HK-2 (cell line): ENCODE measurements at regions not wholly inside any gene's neighbourhood (a gene's known extent, or its start where the extent isn't known, plus 50 kb on each side); places are given as distances from the start of the nearest gene placed in this dataset.
A peak's percentile ranks its signal among the peaks of the same experiment; 100 is the strongest.

Experiments used
- DNase-seq: peaks from one replicate; pipeline ENCODE4 v3.0.0-alpha.2; 2018; ENCODE audit not compliant: unreplicated experiment

- DNase-seq = no peak
Observed at GRCh38 chr2:107218208-107218607, 332.2 kb upstream of the ST6GAL2 start.

DNA sequence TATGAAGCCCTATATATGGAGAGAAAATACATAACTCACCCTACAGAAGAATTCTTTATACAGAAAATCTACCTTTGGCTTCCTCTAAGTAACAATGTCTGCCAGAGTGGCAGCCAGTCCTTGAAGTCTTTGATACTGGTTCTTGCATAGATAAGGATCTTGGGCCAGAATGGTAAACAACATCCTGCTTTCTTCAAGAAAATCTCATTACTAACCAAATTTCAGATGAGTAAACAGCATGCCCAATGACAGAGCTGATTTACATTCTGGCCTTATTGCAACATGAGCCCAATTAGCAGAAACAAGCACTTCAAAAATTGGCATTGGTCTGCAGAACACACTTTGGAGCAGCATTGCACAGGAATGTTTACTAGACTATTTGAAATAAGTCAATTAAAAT is 336.5 kb upstream of the ST6GAL2 start:
- no peak for DNase-seq

GRCh38 chr2:107235491-107236254 is 349.7 kb upstream of the ST6GAL2 start:
- no peak for DNase-seq

- DNase-seq = no peak
Observed at GRCh38 chr2:107242811-107243210, 356.8 kb upstream of the ST6GAL2 start.

DNA sequence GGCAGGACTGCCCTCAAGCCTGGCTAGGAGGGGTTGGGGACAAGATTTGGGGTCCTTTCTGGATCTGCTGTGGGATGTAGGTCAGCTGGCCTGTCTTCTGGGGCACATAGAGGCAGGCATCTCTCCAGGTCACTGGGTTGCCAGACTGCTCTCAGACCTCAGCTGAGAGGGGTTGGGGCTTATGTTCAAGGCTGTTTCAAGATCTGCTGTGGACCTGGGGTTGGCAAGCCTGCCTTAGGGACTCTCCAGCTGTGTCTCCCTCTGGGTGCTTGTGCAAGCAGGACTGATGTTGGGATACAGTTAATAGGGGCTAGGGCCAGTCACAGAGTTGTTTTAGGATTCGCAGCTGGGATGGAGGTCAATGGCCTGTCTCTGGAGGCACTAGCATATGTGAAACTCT is 363.0 kb upstream of the ST6GAL2 start:
- DNase-seq = no peak

DNA sequence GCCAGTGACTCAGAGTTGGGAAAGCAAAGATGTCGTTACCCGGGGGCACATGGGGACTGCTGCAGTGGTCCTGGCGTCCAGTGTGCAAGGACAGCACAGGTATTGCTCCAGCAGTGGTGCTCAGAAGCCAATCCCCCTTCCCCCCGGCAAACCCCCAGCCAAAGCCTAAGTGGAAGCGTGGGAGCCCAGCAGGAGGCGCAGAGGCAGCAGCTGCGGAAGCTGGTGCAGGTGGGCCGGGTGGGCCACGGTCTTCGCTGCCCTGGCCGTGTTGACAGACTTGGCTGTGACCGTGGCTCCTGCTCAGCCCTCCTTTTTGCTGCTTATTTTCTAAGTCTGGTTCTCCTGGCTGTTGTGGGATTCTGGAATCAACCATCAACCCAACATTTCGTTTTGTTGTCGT is 369.8 kb upstream of the ST6GAL2 start:
- DNase-seq = no peak

- no peak for DNase-seq
Observed at GRCh38 chr2:107258531-107259407, 372.8 kb upstream of the ST6GAL2 start.

GRCh38 chr2:107259408-107260195 is 373.6 kb upstream of the ST6GAL2 start:
- DNase-seq = no peak

- no peak for DNase-seq
Observed at GRCh38 chr2:107263628-107264027, 377.7 kb upstream of the ST6GAL2 start.

DNA sequence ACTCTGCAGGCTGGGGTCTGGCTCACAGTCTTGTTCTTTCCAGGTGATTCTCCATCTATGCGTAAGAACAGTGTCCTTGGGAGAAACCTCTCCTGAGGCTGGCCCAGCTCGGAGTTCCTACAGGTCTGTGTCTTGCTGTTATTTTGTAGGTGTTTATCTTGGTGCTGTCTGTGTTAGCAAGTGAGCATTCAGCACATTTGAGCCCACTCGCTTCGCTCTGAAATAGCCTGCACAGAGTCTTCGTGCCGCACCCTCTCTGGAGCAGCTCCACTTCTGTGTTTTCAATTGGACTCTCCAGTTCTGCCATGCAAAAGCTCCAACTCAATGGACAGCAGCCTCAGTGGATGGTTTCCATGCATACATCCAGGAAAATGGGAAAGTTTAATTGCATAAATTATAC is 378.2 kb upstream of the ST6GAL2 start:
- DNase-seq = no peak

GRCh38 chr2:107266555-107266954 is 380.6 kb upstream of the ST6GAL2 start:
- no peak for DNase-seq

DNA sequence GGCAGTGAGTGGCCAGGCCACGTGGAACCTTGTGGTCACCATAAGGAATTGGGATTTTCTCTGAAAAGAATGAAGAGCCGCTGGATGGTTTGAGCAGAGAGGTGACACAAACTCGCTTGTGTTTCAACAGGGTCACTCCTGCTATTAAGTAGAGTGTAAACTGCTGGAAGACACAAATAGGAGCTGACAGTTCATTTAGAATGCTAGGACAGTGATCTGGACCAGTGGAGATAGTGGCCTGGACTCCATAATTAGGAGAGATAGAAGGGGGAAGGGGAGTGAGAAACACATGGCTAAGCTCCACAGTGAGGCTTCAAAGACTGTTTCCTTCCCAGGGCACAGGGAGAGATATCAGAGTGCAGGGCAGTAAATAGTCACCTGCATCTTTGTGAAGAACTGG is 381.1 kb upstream of the ST6GAL2 start:
- no peak for DNase-seq

- no peak for DNase-seq
Observed at GRCh38 chr2:107276034-107276433, 390.1 kb upstream of the ST6GAL2 start.

DNA sequence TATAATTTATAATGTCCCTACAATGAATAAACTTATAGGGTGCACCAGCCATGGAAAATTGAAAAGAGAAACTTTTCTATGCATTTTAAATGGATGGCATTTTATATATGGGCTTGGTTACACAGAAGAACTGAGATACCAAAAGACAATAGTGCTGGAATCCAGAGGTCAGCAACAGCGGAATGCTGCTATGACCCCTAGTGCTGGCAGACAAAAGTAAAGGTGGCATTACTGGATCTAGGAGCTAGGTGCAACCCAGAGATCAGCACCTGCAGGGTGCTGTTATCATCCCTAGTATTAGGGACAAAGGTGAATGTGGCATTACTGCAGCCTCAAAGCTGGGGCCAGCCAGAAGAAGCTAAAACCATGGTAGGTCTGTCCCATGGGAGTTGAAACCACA is 392.7 kb upstream of the ST6GAL2 start:
- no peak for DNase-seq

GRCh38 chr2:107281637-107282036 is 395.7 kb upstream of the ST6GAL2 start:
- no peak for DNase-seq

DNA sequence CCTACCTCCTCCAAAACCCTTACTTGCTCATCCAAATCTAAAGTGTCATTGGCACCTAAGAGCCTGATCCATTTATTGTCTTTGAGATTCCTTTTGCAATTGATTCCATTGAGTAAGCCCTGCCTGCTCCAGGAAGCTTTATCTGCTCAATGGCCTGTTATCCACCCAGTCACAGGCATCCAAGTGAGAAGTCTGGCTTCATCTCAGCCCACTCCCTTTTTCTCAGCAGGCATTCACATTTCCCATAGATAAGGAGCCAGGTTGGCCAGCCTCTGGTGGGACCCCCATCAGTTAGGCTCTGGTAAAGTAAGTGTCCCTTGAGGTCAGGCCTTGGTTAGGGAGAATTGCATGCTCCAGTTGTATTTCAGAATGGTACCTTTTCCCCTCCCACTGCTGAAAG is 396.2 kb upstream of the ST6GAL2 start:
- no peak for DNase-seq

DNA sequence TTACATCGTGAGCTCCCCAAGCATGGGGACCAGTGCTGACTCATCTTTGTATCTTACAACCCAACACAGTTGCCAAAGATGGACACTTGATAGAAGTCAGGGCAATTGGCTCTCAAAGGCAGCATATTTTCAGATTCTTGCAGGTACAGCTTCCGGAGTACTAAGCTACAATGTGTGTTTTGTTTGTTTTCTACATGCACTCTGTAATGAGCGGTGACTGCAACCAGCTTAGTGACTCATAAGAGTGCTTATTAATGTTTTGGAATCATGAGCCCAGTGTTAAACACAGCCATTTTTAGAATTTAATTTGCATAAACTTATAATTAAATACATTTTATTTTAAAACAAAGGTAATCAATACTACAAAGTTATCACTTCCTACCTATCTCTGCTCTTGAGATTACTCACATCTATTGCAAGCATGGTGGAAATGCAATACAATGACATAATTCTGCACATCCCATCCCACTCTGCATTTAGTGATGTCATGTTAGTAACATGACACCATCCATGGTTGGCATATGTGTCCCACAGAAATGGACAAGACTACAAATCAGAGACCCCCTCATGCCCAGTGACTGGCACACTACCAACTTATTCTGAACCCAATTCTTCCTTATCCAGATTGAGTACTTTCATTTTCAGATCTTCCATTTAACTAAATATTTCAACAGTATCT is 399.8 kb upstream of the ST6GAL2 start:
- DNase-seq = no peak

DNA sequence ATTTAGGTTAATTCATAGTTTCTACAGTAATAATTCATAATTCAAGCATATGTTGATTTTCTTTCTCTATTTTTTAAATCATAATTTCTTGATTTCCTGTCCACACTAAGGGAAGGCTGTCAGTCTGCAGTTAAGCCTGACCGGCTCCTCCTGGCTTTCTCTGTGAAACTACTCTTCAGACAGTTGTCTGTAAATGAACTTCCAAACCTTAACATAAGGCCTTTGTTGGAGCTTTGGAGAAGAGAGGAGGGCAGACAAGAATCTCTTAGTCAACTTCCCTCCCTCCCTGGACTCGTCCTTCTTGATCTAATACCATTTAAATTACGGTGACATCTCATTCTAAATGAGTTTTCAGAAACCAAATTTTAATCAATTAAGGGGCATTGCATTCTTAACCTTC is 404.1 kb upstream of the ST6GAL2 start:
- DNase-seq = no peak

GRCh38 chr2:107303964-107304363 is 418.0 kb upstream of the ST6GAL2 start:
- peak; percentile 3 for DNase-seq

DNA sequence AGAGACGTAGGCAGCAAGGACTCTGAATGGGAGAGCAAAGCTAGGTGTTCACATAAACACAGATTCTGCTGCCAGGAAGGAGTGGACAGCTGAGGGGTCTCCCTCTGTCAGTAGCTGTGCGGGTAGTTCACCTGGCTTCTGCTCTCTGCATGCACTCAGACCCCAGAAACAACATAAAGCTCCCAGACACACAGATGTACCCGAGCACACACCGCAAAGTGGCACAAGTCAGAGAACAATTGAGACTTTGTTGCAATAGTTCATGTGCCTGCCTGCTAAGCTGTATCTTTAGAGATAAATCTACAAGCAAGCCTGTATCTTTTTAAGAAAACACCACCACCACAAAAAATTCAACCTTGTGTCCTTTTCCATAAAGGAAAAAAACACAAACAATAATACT is 420.0 kb upstream of the ST6GAL2 start:
- DNase-seq = no peak

DNA sequence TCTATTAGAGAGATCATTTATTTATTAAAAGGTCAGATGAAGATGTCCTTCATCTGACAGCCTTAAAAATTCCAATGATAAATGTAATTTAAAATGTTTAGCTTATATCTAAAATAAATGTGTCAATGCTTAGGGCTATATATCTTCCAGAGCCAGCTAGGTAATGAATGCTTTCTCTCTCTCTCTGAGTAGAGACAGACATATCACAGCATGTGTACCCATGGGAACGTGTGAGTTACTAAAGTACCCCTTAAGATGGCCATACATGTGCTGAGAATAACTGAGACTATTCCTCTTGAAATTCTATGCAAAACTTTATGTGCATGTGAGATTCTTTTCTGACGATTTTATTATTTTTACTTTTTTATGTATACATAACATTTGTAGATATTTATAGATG is 420.9 kb upstream of the ST6GAL2 start:
- DNase-seq = no peak

DNA sequence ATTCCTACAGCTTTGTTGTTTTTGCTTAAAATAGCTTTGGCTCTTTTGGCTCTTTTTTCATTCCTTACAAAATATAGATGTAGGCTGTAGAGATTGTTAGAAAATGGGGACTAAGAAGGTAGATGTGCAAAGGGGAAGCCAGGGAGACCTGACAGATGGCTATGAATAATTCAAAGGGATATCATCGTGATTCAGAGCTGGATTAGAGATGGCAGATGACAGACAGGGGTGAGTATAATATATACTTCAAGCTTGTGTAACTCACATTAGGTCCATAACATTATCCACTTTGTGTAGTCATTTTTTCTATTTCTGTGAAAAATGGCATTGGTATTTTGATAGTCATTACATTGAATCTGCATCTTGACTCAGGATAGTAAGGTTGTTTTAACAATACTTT is 422.9 kb upstream of the ST6GAL2 start:
- no peak for DNase-seq
